ENCODE measurements at regions not wholly inside any gene's neighbourhood (a gene's known extent, or its start where the extent isn't known, plus 50 kb on each side); places are given as distances from the start of the nearest gene placed in this dataset.
"Not testable (repeated sequence)": the region's sequence is repeated elsewhere in the genome, so short reads cannot be mapped to it uniquely, and the experiment has no call there.

DNA sequence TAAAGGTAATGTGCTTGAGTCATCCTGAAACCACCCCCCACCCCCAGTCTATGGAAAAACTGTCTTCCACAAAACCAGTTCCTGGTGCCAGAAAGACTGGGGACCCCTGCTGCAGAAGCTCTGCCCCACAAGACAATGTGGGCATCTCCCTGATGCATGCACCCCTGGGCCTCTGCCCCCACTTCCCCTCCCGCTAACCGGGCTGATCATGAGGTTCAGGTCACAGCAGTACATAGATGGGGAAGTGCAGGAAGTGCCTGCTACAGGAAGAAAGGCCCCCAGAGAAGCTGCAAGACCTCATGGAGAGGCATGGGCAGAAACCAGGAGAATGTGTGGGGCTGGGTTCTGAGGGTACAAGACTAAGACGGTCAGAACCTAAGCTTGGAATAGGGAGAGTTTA lies 243.4 kb upstream of the ID2 start:
- no peak for DNase-seq (ENCODE audit: low read depth)
- H3K4me3 ChIP-seq (ENCODE audit: low read depth, low read length), result no peak overlapping the region

GRCh38 chr2:8438996-8439395 lies 242.9 kb upstream of the ID2 start:
- H3K4me3 ChIP-seq (ENCODE audit: low read depth, low read length), result no peak overlapping the region
- no peak for DNase-seq (ENCODE audit: low read depth)

- no peak overlapping the region for H3K4me3 ChIP-seq (ENCODE audit: low read depth, low read length)
- no peak for DNase-seq (ENCODE audit: low read depth)
Measured at GRCh38 chr2:8440029-8440778, 241.7 kb upstream of the ID2 start.

DNA sequence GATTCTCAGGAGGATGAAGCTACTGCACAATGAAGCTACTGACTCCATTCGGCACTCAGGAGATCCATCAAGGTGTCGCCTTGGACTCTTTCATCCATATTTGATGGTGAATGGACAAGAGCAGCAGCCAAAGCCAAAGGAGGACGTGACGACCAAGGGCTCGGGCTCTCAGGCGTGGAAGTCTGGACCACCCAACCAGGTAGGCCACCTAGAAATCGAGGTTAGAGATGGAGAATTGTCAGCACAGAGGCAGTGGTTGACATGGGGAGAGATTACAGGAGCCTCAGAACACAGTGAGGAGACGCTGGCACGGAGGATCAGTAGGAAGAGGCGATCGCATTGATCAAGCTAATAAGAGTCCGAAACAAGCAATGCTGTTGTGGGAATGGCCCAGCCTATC lies 240.5 kb upstream of the ID2 start:
- H3K4me3 ChIP-seq (ENCODE audit: low read depth, low read length), result no peak overlapping the region
- no peak for DNase-seq (ENCODE audit: low read depth)

DNA sequence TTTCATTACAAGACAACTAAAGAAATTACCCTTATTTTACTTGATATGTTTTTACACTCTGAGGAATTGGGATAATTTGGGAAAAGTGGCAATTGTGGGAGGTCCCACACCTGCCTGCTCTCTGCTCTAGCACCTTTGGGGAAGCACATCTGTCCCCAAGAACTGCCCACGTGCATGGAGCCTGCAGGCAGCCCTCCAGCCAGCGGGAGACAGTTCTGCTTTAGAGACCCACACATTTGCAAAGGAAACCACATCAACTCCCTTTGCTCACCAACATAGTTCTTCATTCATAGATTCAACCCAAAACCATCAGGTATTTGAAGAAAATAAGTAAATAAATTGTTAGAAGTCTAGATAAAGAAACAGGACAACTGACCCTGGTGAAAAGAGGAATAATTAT lies 239.9 kb upstream of the ID2 start:
- H3K4me3 ChIP-seq (ENCODE audit: low read depth, low read length), result no peak overlapping the region
- no peak for DNase-seq (ENCODE audit: low read depth)

- no peak for DNase-seq (ENCODE audit: low read depth)
- no peak overlapping the region for H3K4me3 ChIP-seq (ENCODE audit: low read depth, low read length)
Measured at GRCh38 chr2:8442833-8443486, 238.9 kb upstream of the ID2 start.

DNA sequence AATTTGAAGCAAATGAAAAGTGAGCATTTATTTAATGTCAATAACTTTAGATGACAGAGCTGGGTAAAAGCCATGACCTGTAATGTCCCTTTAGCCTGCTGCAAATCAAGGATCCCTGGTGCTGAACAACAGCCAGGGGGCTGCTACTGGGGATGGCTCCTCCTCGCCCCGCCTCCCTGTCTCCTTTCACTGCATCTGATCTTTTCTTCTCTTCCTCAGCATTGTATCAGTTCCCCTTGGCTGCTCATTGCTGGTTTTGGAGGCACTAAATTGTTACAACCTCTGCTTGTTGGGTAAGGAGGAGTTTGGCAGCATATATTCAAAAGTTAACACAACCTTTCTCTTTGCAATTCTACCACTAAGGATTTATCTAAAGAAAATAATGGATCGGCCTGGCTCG lies 236.3 kb upstream of the ID2 start:
- no peak for DNase-seq (ENCODE audit: low read depth)

GRCh38 chr2:8446751-8447150 lies 235.1 kb upstream of the ID2 start:
- not testable (repeated sequence) for DNase-seq (ENCODE audit: low read depth); H3K4me3 ChIP-seq (ENCODE audit: low read depth, low read length)

More for the DNA sequence above, 236.3 kb upstream of the ID2 start:
- H3K4me3 ChIP-seq (ENCODE audit: low read depth, low read length), result no peak overlapping the region

GRCh38 chr2:8447610-8448221 lies 234.1 kb upstream of the ID2 start:
- DNase-seq (ENCODE audit: low read depth), result no peak

DNA sequence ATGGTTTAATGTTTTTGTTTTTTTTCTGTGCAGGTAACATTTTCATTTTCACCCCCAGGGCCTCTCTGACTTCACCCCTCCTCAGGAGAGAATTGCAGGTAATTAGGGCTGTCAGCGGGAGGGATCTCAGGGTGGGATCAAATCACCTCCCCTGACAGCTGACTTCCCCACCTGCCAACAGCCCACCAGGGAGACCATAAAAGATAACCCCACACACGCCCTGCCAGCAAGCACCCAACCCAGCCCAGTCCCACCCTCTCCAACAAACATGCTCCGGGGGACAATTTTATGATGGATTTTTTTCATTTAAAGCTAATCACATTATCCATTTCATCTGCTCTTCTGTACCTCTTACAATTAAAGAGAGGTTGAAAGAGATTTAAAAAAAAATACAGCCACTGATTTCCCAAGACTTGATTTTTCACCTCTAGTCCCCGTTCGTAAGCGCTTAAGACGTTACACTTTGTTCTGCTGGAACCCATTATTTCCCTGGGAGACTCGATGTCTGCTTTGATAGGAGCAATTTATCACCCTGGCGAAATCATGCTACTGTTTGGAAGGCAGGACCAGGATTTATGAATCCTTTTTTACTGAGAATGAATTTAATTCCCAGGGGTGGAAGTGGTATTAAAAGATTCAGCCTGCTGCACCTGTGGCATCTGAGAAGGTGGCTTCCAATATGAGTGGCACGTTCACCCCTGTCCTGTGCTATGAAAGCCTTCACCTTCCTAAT lies 232.9 kb upstream of the ID2 start:
- no peak for DNase-seq (ENCODE audit: low read depth)
- no peak overlapping the region for H3K4me3 ChIP-seq (ENCODE audit: low read depth, low read length)

More at GRCh38 chr2:8447610-8448221, 234.1 kb upstream of the ID2 start:
- no peak overlapping the region for H3K4me3 ChIP-seq (ENCODE audit: low read depth, low read length)

DNA sequence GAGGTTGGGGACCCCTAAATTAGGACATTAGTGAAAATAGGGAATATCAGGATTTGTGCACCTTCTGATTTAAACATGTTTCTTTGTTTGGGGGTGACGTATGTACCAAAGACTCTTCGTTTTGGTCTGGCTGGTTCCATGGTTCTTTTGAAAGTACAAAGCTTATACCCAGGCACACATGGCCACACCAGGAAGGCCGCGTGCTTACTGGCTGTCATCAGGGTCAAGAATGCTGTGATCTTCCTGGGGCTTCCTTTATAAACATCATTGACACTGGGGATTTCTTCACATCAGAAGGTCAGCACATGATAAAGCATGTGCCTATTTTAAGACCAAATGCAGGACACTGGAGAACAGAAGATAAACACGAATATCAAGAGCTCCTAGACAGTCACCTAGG lies 230.6 kb upstream of the ID2 start:
- no peak for DNase-seq (ENCODE audit: low read depth)
- H3K4me3 ChIP-seq (ENCODE audit: low read depth, low read length), result no peak overlapping the region

GRCh38 chr2:8452296-8452695 lies 229.6 kb upstream of the ID2 start:
- no peak for DNase-seq (ENCODE audit: low read depth)
- no peak overlapping the region for H3K4me3 ChIP-seq (ENCODE audit: low read depth, low read length)

DNA sequence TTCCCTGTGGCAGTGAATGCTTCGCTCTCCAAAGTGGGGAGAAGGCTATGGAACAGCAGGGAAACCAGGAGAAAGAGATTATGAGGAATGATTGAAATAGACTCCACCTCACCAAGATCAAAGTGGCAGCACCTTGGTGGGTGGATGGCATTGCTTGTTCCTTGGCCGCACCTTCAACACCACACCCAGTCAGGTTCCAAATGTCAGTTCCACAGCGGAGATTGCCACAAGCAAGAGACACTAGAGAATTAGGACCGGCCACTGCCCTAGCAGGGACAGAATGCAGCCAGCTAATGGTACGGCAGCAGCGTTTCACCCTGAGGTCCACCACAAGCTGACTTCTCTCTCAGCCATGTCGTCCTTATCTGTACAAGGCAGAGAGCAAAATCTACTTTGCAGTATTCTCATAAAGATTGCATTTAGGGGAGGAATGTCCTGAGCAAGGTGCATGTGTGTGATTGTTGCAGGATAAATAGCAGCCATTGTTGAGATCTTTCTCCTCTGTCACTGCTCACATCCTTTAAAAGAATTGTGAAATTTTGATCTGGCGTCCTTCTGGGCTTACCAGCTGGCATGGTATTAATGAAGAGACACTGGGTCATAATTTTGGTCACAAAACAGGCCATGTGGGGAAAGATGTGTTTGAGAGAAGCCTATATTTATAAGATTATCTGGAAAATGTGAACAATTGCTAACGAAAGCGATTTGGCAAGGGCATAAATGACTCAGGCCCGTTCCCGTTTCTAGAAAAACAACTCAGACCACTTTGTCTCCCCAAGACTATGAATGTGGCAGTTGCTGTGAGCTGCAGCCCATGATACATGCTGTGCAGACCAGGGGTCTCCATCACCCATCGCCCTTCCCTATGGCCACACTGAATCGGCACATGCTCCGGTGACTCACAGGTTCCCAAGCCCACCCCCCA lies 228.6 kb upstream of the ID2 start:
- no peak overlapping the region for H3K4me3 ChIP-seq (ENCODE audit: low read depth, low read length)
- no peak for DNase-seq (ENCODE audit: low read depth)

- DNase-seq (ENCODE audit: low read depth), result no peak
Measured at GRCh38 chr2:8453904-8454302, 228.0 kb upstream of the ID2 start.

DNA sequence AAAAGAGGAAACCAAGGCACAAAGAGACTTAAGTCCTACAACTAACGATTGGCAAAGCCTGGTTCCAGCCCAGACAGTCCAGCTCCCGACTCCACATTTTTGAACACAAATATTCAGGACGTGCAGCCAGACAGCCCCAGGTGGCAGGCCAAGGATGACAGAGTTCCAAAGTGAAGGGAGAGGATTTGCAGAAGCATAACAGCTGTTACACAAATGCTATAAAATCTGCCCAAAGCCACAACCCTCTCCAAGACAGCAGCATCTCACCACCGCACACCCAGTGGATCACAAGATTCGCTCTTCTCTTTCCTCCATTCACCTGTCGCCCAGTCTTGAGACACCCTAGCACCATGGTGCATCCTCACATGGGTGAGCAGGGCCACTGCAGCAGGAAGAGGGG lies 227.1 kb upstream of the ID2 start:
- no peak for DNase-seq (ENCODE audit: low read depth)
- no peak overlapping the region for H3K4me3 ChIP-seq (ENCODE audit: low read depth, low read length)

More at GRCh38 chr2:8453904-8454302, 228.0 kb upstream of the ID2 start:
- no peak overlapping the region for H3K4me3 ChIP-seq (ENCODE audit: low read depth, low read length)

- H3K4me3 ChIP-seq (ENCODE audit: low read depth, low read length), result no peak overlapping the region
- DNase-seq (ENCODE audit: low read depth), result no peak
Measured at GRCh38 chr2:8455236-8456150, 226.4 kb upstream of the ID2 start.

DNA sequence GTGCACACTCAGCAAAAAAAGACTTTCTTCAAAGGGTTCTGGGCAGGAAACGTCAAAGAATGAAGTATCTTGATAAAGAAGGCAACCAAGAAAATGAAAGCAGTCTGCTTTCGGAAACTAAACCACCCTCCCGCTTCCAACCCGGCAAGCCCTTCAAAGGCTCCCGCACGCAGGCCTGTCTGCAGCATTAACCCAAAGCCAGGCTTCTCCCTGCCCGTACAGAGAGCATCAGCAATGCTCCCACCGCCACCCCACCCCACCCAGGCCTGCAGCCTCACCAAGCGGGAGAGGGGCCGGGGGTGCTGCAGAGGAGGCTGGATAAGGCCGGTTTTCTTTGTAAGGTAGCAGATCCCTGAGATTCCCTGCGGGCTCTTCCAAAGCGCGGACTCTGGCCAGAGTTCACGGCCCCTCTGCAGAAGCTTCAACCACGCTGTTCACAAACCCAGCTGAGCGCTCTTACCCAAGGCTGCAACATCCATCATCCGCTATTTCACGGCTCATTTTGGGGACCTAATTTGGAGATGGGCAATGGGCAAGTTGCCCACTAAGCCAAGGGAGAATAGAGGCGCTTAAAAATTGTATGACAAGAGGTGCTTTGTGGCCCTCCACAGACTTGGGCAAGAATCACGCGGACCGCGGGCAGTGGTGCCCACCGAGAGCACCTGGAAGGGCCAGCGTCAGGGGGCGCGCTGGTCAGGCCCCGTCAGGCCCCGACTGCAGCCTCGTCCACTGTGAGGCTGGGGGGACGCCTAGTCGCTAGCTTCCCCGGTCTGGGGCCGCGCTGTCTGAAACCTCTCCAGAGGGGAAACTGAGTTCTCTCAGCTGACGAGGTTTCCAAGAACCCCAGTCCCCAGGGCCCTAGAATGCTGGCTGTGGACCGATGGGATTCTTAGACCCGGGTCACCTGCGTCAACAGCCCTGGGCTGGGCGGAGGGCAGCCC lies 225.4 kb upstream of the ID2 start:
- no peak overlapping the region for H3K4me3 ChIP-seq (ENCODE audit: low read depth, low read length)
- no peak for DNase-seq (ENCODE audit: low read depth)

Measured in skeletal muscle cell (primary cell).